Astrocyte of the spinal cord (primary cell): ENCODE measurements at regions not wholly inside any gene's neighbourhood (a gene's known extent, or its start where the extent isn't known, plus 50 kb on each side); places are given as distances from the start of the nearest gene placed in this dataset.

ENCODE experiments used
- DNase-seq: peaks from one replicate; pipeline ENCODE4 v3.0.0; 2011; ENCODE audit warnings: low read depth, low spot score
- H3K4me3 ChIP-seq: 2 replicates; pipeline ENCODE4 v1.5.1; 2011; ENCODE audit warnings: low read depth, mild to moderate bottlenecking, low read length, moderate library complexity
- in situ Hi-C: cut with HindIII; loops from 2 replicates; pipeline ENCODE4 v1.10.0; 2017; ENCODE audit warnings: low sequenced_read_pairs
- TF ChIP-seq, protein P1 (sequence below): IDR thresholded peaks from 2 replicates; pipeline ENCODE4 v1.5.1; 2012; ENCODE audit warnings: low read depth, mild to moderate bottlenecking, low read length, inconsistent platforms

DNA sequence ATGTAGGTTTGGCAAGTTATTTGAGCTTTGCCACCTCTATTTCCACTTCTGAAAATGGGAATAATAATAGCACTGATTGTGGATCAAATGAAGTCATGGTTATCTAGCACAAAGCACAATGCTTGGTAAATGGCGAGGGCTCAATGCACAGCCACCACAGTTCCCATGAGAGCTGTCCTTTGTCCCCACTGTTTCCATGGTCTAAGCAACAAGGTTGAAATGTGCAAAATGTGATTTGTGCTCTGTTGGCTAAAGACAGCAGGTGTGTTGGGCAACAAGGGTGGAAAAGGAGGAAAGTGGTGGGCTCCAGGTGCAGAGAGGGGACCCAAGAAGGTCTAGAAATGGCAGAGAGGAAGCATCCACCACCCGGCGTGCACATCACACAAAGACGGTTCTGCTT lies 200.5 kb downstream of the TRIM29 start:
- DNase-seq = no peak
- TF ChIP-seq, protein P1, sequence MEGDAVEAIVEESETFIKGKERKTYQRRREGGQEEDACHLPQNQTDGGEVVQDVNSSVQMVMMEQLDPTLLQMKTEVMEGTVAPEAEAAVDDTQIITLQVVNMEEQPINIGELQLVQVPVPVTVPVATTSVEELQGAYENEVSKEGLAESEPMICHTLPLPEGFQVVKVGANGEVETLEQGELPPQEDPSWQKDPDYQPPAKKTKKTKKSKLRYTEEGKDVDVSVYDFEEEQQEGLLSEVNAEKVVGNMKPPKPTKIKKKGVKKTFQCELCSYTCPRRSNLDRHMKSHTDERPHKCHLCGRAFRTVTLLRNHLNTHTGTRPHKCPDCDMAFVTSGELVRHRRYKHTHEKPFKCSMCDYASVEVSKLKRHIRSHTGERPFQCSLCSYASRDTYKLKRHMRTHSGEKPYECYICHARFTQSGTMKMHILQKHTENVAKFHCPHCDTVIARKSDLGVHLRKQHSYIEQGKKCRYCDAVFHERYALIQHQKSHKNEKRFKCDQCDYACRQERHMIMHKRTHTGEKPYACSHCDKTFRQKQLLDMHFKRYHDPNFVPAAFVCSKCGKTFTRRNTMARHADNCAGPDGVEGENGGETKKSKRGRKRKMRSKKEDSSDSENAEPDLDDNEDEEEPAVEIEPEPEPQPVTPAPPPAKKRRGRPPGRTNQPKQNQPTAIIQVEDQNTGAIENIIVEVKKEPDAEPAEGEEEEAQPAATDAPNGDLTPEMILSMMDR = no peak
- H3K4me3 ChIP-seq = no peak overlapping the region
- in situ Hi-C loops = no loop called here

DNA sequence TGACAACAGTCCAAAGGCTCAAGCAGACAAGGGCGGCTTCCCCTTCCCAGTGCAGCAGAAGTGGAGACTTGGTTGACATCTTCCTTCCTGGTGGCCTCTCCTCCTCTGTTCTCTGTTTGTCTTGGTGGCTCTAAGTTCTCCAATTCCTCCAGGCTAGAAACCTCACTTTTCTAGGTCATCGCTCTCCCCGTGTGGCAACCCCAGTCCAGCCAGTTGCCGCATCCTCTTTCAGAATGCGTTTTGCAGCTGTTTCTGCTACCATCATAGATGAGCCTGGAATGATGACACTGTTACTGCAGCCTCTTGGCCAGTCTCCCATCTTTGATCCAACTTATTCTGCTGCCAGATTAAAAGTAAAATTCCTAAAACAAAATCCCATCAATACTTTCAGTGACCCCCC lies 201.5 kb downstream of the TRIM29 start:
- in situ Hi-C loops = no loop called here
- TF ChIP-seq, protein P1 = no peak
- DNase-seq = no peak
- H3K4me3 ChIP-seq = no peak overlapping the region

DNA sequence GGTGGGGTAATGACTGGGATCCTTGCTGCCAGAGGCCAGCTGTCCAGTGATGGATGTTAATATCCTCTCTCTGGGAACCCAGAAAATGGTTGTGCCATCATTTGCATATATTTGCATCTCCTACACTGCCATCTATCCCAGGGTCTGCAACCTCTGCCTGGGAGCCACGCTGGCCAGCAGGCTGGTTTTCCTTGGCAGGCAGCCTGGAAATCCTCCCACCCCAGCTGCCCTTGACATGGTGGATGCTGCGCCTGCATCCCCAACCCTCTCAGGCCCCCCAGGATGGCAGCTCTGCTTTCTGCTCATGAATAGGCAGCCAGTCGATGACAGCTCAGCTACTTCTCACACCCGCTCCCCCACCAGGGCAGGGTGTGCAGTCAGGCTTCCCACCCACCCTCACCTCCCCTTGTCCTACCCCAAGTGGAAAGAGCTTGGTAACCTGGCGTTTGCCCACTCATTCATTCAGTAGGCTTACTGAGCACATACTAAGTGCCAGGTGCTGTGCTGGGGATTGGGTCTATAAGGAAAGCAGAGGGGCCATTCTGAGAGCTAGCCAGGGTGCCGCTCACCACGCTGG lies 202.5 kb downstream of the TRIM29 start:
- TF ChIP-seq, protein P1 = no peak
- DNase-seq = no peak
- in situ Hi-C loops = no loop called here
- H3K4me3 ChIP-seq = no peak overlapping the region

DNA sequence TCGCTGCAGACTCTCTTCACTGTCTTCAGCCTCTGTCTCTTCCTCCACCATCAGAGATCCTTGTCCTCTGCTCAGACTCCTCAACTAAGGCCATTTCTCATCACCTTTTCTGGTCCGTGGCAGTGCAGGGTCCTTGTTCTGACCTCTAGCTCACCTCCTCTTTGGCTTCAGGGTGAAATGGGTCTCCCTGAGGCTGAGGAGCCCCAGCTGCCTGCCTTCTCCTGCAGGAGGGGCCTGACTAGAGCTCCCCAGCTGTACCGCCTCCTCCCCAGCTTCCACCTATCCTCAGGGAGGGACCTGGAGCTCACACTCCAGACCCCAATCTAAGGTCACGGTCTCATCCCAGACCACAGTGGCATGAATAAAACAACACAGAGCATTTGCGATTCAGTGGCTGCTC lies 203.0 kb downstream of the TRIM29 start:
- no peak for DNase-seq
- in situ Hi-C loops = no loop called here
- TF ChIP-seq, protein P1 = no peak
- no peak overlapping the region for H3K4me3 ChIP-seq

DNA sequence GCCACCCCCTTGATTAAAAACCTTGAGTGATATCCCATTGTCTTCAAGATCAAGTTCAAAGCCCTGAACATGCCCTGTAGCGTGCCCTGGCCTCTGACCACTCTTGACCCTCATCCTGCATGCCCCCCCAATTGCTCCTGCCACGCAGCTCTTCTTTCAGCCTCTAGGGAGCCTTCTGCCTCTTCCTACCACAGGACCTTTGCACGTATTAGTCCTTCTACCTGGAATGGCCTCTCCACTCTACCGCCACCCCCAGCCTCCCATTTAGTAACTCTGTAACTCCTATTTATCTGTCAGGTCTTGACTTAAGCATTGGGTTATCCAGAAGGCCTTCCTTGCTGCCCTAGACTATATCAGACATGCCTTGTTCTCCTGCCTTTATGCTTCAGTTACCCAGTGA lies 203.6 kb downstream of the TRIM29 start:
- TF ChIP-seq, protein P1 = no peak
- DNase-seq = no peak
- H3K4me3 ChIP-seq = no peak overlapping the region
- in situ Hi-C loops = no loop called here

DNA sequence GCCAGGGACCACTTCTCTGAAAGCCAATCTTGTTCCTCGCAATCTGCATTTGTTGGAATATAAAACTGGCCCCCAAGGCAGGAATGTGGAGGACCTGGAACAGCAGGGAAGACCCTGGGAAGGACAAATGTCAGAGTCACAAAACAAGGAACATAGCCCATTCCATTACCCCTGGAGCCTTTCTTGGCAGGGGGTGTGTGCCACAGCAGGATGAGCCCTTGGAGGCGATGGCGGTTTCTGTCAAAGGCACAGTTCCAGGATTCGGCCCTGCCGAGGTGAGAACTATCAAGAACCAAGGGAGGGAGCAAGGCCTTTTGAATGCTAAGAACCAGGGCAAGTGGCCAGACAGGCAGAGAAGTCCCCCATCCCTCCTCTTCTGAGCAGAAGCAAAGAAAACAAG lies 204.3 kb downstream of the TRIM29 start:
- TF ChIP-seq, protein P1 = no peak
- no peak for DNase-seq
- no peak overlapping the region for H3K4me3 ChIP-seq
- in situ Hi-C loops = no loop called here
